ENCODE measurements at regions not wholly inside any gene's neighbourhood (a gene's known extent, or its start where the extent isn't known, plus 50 kb on each side); places are given as distances from the start of the nearest gene placed in this dataset.
"Not testable (repeated sequence)": the region's sequence is repeated elsewhere in the genome, so short reads cannot be mapped to it uniquely, and the experiment has no call there.

DNA sequence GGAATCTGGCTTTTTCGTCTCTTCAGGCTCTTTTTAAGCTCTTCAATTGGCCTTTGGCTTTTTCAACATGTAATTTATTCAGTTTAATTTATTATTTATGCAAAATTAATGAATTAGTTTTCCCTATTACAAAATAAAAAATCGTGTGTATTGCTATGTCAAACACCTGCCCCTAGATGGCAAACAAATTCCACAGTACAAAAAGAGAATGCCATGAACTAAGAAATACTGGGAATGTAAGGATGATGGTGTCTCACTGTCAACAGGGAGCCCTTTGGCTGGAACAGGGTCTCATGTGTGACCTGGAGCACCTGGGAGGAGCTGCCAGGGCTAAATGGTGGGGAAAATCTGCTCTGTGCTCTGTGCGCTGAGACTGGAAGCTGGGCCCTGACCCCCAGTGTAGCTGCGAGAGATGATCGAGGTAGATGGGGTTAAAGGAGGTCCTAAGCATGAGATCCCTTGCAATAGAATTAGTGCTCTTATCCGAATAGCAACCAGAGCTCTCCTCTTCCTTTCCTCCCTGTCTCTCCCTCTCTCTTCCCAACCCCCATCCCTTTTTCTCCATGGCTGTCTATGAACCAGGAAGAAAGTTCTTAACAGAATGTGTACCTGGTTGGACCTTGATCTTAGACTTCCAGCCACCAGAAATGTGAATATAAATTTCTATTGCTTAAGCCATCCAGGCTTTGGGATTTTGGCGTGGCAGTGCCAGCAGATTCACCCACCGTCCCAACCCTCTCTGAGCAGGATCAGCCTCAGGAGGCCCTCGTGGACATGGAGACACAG is 1183.5 kb downstream of the RPIA start:
- not testable (repeated sequence) for H3K27me3 ChIP-seq (ENCODE audit: control insufficient read depth, insufficient read depth, low read length); H3K4me1 ChIP-seq (ENCODE audit: control insufficient read depth, insufficient read depth, low read length); DNase-seq; H3K27ac ChIP-seq (ENCODE audit: low read length); H3K36me3 ChIP-seq (ENCODE audit: control insufficient read depth, insufficient read depth, low read length); H3K9me3 ChIP-seq (ENCODE audit: control insufficient read depth, low read depth, low read length); H3K4me3 ChIP-seq (ENCODE audit: low read length)
- no CpG with 5 or more reads among the region's 9 CpGs for WGBS (ENCODE audit: insufficient coverage, low lambda C conversion rate)

DNA sequence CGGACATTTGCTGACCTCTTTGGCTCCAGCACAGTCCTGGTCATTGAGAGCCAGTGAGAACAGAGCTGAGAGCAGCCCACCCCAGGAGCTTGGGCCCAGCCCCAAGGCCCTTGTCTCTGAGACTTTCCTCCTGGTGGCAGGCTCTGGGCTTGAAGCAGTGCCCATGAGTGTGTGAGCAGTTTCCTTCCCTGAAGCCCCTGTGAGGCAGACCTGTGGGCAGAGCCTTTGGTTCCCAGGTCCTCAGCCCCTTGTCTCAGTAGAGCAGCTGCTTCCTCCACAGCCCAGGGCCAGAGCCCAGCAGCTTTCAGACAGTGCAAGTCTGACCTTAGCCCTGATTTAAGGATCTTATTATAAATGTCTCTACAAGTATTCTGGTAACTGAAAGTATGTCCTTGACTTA is 1185.0 kb downstream of the RPIA start:
- WGBS (ENCODE audit: insufficient coverage, low lambda C conversion rate): no CpG with 5 or more reads among the region's 1 CpG
- H3K36me3 ChIP-seq (ENCODE audit: control insufficient read depth, insufficient read depth, low read length); H3K4me3 ChIP-seq (ENCODE audit: low read length); H3K27ac ChIP-seq (ENCODE audit: low read length); H3K4me1 ChIP-seq (ENCODE audit: control insufficient read depth, insufficient read depth, low read length); H3K27me3 ChIP-seq (ENCODE audit: control insufficient read depth, insufficient read depth, low read length); H3K9me3 ChIP-seq (ENCODE audit: control insufficient read depth, low read depth, low read length); DNase-seq: not testable (repeated sequence)

DNA sequence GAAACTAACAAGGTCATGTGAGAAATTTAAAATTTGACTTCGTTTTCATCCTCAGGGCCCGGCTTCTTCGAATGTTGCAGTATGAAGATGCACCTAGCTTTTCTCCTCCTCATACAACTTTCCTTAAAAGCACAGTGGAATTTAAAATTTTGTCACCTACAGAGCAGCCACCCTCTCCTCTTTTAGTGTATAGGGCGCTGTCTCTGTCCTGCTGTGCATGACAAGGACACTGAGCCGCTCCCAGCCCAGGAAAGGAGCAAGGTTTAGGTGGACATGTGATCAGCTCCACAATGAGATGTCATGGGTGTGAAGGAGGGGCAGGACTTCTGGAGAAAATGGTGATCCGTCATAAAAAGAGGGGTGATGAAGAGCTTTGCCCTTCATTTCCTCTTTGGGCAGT is 1185.4 kb downstream of the RPIA start:
- no CpG with 5 or more reads among the region's 6 CpGs for WGBS (ENCODE audit: insufficient coverage, low lambda C conversion rate)
- DNase-seq: not testable (repeated sequence)

DNA sequence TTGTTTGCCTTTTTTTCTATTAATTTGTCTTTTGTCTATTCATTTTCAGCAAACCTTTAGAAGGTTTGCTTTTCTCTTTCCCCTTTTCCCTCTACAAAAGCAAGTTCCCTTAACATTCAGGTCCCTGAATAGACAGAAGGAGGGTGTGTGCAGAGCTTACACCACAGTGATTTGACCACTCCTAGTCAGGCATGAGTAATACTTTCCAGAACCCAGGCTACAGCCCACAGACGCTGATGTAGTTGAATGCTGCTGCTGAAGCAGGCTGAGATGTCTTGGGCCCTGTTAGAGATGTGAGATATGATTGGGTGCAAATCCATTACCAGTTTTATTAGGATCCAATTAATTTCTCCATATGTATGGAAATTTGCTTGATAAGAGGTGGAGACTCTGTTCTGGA is 1191.4 kb downstream of the RPIA start:
- H3K27me3 ChIP-seq (ENCODE audit: control insufficient read depth, insufficient read depth, low read length); H3K9me3 ChIP-seq (ENCODE audit: control insufficient read depth, low read depth, low read length); H3K27ac ChIP-seq (ENCODE audit: low read length); H3K4me1 ChIP-seq (ENCODE audit: control insufficient read depth, insufficient read depth, low read length); H3K36me3 ChIP-seq (ENCODE audit: control insufficient read depth, insufficient read depth, low read length); H3K4me3 ChIP-seq (ENCODE audit: low read length); DNase-seq: not testable (repeated sequence)
- no CpG with 5 or more reads among the region's 1 CpG for WGBS (ENCODE audit: insufficient coverage, low lambda C conversion rate)

More for the DNA sequence above, 1185.4 kb downstream of the RPIA start:
- H3K4me3 ChIP-seq (ENCODE audit: low read length); H3K4me1 ChIP-seq (ENCODE audit: control insufficient read depth, insufficient read depth, low read length); H3K36me3 ChIP-seq (ENCODE audit: control insufficient read depth, insufficient read depth, low read length); H3K9me3 ChIP-seq (ENCODE audit: control insufficient read depth, low read depth, low read length); H3K27me3 ChIP-seq (ENCODE audit: control insufficient read depth, insufficient read depth, low read length); H3K27ac ChIP-seq (ENCODE audit: low read length): not testable (repeated sequence)

DNA sequence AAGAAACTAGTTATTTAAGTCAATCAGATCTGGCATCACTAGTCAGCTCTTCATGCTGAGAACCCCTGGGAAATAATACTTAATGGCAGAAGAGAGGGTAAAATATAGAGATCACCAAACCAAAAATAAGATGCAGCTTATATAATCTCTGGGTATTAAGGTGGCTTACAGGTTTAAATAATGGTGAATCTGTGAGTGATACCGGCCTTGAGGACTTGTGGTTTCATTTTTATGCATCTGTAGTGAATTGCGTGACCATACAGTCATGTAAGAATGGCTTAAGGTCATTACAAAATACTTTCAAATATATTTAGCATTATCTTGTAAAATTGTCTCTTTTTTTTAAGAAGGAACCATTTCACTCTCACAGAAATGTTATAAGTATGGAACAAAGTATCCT is 1192.2 kb downstream of the RPIA start:
- not testable (repeated sequence) for H3K9me3 ChIP-seq (ENCODE audit: control insufficient read depth, low read depth, low read length); H3K27ac ChIP-seq (ENCODE audit: low read length); DNase-seq; H3K36me3 ChIP-seq (ENCODE audit: control insufficient read depth, insufficient read depth, low read length); H3K4me1 ChIP-seq (ENCODE audit: control insufficient read depth, insufficient read depth, low read length); H3K4me3 ChIP-seq (ENCODE audit: low read length); H3K27me3 ChIP-seq (ENCODE audit: control insufficient read depth, insufficient read depth, low read length)
- whole genome bisulfite sequencing (ENCODE audit: insufficient coverage, low lambda C conversion rate): no CpG with 5 or more reads among the region's 2 CpGs

DNA sequence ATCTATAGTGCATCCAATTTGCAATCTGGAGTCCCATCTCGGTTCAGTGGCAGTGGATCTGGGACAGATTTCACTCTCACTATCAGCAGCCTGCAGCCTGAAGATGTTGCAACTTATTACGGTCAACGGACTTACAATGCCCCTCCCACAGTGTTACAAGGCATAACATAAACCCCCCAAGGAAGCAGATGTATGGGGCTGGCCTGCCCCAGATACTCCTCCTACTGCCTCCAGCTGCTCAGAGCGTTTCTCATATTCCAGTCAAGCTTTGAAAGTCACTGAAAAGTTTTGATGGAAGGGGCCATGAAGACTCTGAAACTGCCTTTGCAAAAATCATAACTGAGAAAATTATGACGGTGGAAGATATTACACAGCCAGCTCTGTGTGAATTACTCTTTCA is 1193.6 kb downstream of the RPIA start:
- not testable (repeated sequence) for H3K4me3 ChIP-seq (ENCODE audit: low read length); H3K9me3 ChIP-seq (ENCODE audit: control insufficient read depth, low read depth, low read length); H3K36me3 ChIP-seq (ENCODE audit: control insufficient read depth, insufficient read depth, low read length); H3K27ac ChIP-seq (ENCODE audit: low read length); DNase-seq; H3K27me3 ChIP-seq (ENCODE audit: control insufficient read depth, insufficient read depth, low read length); H3K4me1 ChIP-seq (ENCODE audit: control insufficient read depth, insufficient read depth, low read length)
- no CpG with 5 or more reads among the region's 5 CpGs for WGBS (ENCODE audit: insufficient coverage, low lambda C conversion rate)

DNA sequence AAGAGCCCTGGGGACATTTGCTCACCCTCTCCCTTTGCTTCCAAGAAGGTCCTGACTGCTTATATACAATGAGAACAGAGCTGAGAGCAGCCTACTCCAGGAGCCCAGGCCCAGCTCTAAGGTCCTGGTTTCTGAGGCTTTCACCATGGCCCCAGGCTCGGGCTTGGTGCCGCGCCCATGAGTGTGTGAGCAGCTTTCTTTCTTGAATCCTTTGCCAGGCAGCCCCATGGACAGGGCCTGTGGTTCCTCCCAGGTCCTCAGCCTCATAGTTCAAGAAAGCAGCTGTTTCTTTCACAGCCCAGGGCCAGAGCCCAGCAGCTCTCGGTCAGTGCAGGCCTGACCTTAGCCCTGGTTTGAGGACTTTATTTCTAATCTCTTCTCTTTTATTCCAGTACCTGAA is 1197.2 kb downstream of the RPIA start:
- not testable (repeated sequence) for H3K4me3 ChIP-seq (ENCODE audit: low read length); H3K27me3 ChIP-seq (ENCODE audit: control insufficient read depth, insufficient read depth, low read length); H3K27ac ChIP-seq (ENCODE audit: low read length); H3K9me3 ChIP-seq (ENCODE audit: control insufficient read depth, low read depth, low read length); H3K36me3 ChIP-seq (ENCODE audit: control insufficient read depth, insufficient read depth, low read length); H3K4me1 ChIP-seq (ENCODE audit: control insufficient read depth, insufficient read depth, low read length); DNase-seq
- WGBS (ENCODE audit: insufficient coverage, low lambda C conversion rate): no CpG with 5 or more reads among the region's 4 CpGs

DNA sequence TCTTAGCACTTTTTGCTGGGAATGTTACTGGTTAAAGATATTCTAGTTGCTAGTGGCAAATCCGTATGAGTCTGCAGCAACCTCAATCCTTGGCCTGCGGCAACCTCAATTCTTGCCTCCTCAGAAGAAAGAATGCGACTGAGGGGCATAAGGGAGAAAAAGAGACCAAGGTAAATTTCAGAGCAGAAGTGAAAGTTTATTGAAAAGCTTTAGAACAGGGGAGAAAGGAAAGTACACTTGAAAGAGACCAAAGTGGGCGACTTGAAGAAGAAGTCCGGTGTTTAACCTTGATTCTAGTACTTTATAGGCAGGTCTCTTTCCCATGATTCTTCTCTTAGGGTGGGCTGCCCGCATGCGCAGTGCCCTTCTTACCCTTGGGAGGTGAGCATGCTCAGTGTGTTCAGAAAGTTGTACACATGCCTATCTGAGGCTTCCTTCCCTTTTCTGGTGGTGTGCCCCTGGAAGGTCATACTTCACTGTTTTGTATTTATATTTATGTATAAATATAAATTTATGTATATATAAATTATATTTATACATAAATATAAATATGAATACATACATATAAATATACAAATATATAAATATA is 1198.8 kb downstream of the RPIA start:
- not testable (repeated sequence) for H3K4me3 ChIP-seq (ENCODE audit: low read length); DNase-seq; H3K27ac ChIP-seq (ENCODE audit: low read length); H3K4me1 ChIP-seq (ENCODE audit: control insufficient read depth, insufficient read depth, low read length); H3K9me3 ChIP-seq (ENCODE audit: control insufficient read depth, low read depth, low read length); H3K36me3 ChIP-seq (ENCODE audit: control insufficient read depth, insufficient read depth, low read length); H3K27me3 ChIP-seq (ENCODE audit: control insufficient read depth, insufficient read depth, low read length)
- no CpG with 5 or more reads among the region's 7 CpGs for WGBS (ENCODE audit: insufficient coverage, low lambda C conversion rate)

DNA sequence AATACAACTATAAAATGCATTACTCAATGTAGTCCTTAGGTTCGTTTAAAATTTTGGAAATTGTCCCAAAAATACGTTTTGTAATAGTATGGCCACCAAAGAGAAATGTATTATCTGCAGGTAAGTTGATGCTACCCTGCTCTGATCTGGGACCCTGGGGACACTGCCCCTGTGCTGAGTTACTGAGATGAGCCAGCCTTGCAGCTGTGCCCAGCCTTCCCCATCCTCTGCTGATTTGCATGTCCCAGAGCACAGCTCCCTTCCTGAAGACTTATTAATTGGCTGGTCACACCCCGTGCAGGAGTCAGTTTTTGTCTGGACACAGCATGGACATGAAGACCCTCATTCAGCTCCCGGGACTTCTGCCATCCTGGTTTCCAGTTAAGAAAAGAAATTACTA is 1203.5 kb downstream of the RPIA start:
- not testable (repeated sequence) for H3K4me1 ChIP-seq (ENCODE audit: control insufficient read depth, insufficient read depth, low read length); DNase-seq; H3K27ac ChIP-seq (ENCODE audit: low read length); H3K36me3 ChIP-seq (ENCODE audit: control insufficient read depth, insufficient read depth, low read length); H3K9me3 ChIP-seq (ENCODE audit: control insufficient read depth, low read depth, low read length); H3K4me3 ChIP-seq (ENCODE audit: low read length); H3K27me3 ChIP-seq (ENCODE audit: control insufficient read depth, insufficient read depth, low read length)
- no CpG with 5 or more reads among the region's 4 CpGs for WGBS (ENCODE audit: insufficient coverage, low lambda C conversion rate)

DNA sequence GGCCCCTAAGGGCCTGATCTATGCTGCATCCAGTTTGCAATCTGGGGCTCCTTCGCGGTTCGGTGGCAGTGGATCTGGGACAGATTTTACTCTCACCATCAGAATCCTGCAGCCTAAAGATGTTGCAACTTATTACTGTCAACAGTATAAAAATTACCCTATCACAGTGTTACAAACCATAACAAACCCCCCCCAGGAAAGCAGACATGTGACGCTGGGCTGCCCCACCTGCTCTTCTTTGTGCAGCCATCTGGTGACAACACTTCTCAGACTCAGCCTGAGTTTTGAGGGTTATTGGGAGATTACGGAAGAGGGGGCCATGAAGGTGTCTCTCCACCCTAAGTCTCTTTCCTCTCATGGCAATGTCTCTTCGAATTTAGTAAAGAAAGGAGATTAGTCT is 1204.2 kb downstream of the RPIA start:
- H3K36me3 ChIP-seq (ENCODE audit: control insufficient read depth, insufficient read depth, low read length); H3K27me3 ChIP-seq (ENCODE audit: control insufficient read depth, insufficient read depth, low read length); H3K9me3 ChIP-seq (ENCODE audit: control insufficient read depth, low read depth, low read length); DNase-seq; H3K27ac ChIP-seq (ENCODE audit: low read length); H3K4me1 ChIP-seq (ENCODE audit: control insufficient read depth, insufficient read depth, low read length); H3K4me3 ChIP-seq (ENCODE audit: low read length): not testable (repeated sequence)
- WGBS (ENCODE audit: insufficient coverage, low lambda C conversion rate): no CpG with 5 or more reads among the region's 6 CpGs

DNA sequence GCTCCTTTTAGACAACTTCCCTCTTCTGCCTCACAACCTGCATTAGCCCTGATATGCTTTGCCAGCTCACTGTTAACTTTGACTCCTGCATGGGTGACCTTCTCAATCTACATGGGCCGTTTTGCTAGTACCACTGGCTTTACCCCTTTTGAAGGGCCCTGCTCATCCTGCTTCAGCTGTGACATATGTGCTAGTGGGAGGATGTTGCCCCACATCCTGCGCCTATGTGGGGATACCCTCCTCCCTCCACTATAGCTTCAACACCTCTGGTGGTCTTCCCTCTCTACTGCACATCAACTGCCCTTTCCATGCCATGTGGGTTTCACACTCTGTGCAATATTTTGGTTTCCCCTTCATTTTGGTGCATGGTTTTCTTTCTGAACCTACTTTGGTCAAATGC is 1235.5 kb downstream of the RPIA start:
- not testable (repeated sequence) for H3K27ac ChIP-seq (ENCODE audit: low read length); H3K27me3 ChIP-seq (ENCODE audit: control insufficient read depth, insufficient read depth, low read length); H3K36me3 ChIP-seq (ENCODE audit: control insufficient read depth, insufficient read depth, low read length); H3K9me3 ChIP-seq (ENCODE audit: control insufficient read depth, low read depth, low read length); H3K4me1 ChIP-seq (ENCODE audit: control insufficient read depth, insufficient read depth, low read length); H3K4me3 ChIP-seq (ENCODE audit: low read length); DNase-seq
- WGBS (ENCODE audit: insufficient coverage, low lambda C conversion rate): no CpG with 5 or more reads among the region's 2 CpGs

All from large intestine (tissue), 3 donors.